Heart left ventricle (tissue), 13 donors: ENCODE measurements at regions not wholly inside any gene's neighbourhood (a gene's known extent, or its start where the extent isn't known, plus 50 kb on each side); places are given as distances from the start of the nearest gene placed in this dataset.

Experiments
- POLR2A ChIP-seq, 2 donors: fragments of 450-650 bp; IDR thresholded peaks; one replicate each; pipeline ENCODE4 v1.6.1; 2017; ENCODE audit warnings: antibody characterized with exemption in 2 of 2, mild to moderate bottlenecking in 2 of 2, moderate library complexity in 2 of 2
- TF ChIP-seq, protein P1 (sequence below), 12 donors: fragments of 200-600 bp; sonication (generic) in 4 of 12; IDR thresholded peaks; one replicate each; pipeline versions ENCODE4 v1.5.0 to v1.8.0; 2018 to 2022; ENCODE audit warnings: antibody characterized with exemption in 12 of 12, mild to moderate bottlenecking in 5 of 12
- donor health status: ischemic (EF 13 %, LVEDD 7.1; RV severe dilation, severe dysfunction).
- donor health status: DM: no; HTN: yes; CAD: no.
- donor health status: DM: no; HTN: no; CAD: no.
- donor health status: ischemic (EF 25% LVEDD 6.9; RV normal size, moderate dysfunction).
- donor health status: ischemic (EF 25% LVEDD 5.7; RV mildly dilated, moderate dysfunction).
- donor health status: ischemic (EF 35%, LVEDD 5.7; RV mildly dilated, moderate dysfunction).
- donor health status: nonischemic (EF 11% LVEDD 7.7; RV severe dilation, severe dysfunction).
- donor health status: DM: yes; HTN: yes; CAD: no.
- donor health status: PGD.
- donor health status: ischemic (EF 29% LVEDD 5.4; RV normal size, mild dysfunction).
- donor health status: nonischemic (EF 23%, LVEDD 6.1; RV moderate dilation, normal function).

DNA sequence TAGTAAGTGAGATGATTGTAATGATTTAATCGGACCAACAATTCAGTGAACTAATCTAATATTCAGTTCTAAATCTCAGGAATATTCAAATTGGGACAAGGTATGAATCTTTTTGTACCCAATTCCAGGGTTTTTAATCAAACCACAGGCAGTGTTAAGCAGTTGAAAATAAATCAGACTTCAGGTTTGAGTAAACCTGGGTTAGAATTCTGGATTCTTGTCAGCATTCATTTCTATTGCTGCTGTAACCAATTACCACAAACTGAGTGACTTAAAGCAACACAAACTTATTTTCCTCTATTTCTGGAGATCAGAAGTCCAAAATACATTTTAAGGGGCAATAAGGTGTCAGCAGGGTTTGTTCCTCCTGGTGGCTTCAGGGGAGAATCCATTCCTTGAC lies 208.4 kb upstream of the ZPLD1 start:
- TF ChIP-seq, protein P1, sequence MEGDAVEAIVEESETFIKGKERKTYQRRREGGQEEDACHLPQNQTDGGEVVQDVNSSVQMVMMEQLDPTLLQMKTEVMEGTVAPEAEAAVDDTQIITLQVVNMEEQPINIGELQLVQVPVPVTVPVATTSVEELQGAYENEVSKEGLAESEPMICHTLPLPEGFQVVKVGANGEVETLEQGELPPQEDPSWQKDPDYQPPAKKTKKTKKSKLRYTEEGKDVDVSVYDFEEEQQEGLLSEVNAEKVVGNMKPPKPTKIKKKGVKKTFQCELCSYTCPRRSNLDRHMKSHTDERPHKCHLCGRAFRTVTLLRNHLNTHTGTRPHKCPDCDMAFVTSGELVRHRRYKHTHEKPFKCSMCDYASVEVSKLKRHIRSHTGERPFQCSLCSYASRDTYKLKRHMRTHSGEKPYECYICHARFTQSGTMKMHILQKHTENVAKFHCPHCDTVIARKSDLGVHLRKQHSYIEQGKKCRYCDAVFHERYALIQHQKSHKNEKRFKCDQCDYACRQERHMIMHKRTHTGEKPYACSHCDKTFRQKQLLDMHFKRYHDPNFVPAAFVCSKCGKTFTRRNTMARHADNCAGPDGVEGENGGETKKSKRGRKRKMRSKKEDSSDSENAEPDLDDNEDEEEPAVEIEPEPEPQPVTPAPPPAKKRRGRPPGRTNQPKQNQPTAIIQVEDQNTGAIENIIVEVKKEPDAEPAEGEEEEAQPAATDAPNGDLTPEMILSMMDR (IDR thresholded peaks at IDR 0.05) = no peak
- no peak for TF ChIP-seq POLR2A (IDR thresholded peaks at IDR 0.05)
